Gastrocnemius medialis (tissue), 4 donors: ENCODE measurements at regions not wholly inside any gene's neighbourhood (a gene's known extent, or its start where the extent isn't known, plus 50 kb on each side); places are given as distances from the start of the nearest gene placed in this dataset.

Experiments
- POLR2A ChIP-seq, 2 donors: fragments of 450-650 bp; IDR thresholded peaks; one replicate each; pipeline ENCODE4 v1.6.1; 2017; ENCODE audit warnings: antibody characterized with exemption in 2 of 2, mild to moderate bottlenecking in 2 of 2, moderate library complexity in 2 of 2
- TF ChIP-seq, protein P1 (sequence below), 5 experiments: fragments of 450-650 bp in 3 of 5; fragments of 200-600 bp in 2 of 5; sonication (generic) in 2 of 5; IDR thresholded peaks in 4 of 5; conservative IDR thresholded peaks in 1 of 5; 1 replicate in 4 of 5; 2 replicates in 1 of 5; pipeline ENCODE4 v1.5.1; 2016 to 2019; ENCODE audit warnings: antibody characterized with exemption in 5 of 5, mild to moderate bottlenecking in 3 of 5, moderate library complexity in 3 of 5

DNA sequence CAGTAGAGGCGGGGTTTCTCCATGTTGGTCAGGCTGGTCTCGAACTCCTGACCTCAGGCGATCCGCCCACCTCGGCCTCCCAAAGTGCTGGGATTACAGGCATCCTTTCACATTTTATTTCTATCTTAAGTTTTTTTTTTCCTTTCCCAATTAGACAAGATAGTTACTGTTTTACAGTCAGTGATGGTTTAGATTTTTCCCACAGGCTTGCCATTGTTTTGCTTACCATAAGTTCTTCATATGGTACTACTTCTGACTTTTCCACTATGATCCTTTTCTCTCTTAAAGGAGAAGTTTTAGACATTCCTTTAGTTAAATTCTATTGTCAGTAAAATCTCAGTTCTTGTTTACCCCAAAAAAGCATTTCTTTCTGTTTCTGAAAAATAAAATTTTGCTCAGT lies 462.6 kb downstream of the CENPC start:
- TF ChIP-seq, protein P1, sequence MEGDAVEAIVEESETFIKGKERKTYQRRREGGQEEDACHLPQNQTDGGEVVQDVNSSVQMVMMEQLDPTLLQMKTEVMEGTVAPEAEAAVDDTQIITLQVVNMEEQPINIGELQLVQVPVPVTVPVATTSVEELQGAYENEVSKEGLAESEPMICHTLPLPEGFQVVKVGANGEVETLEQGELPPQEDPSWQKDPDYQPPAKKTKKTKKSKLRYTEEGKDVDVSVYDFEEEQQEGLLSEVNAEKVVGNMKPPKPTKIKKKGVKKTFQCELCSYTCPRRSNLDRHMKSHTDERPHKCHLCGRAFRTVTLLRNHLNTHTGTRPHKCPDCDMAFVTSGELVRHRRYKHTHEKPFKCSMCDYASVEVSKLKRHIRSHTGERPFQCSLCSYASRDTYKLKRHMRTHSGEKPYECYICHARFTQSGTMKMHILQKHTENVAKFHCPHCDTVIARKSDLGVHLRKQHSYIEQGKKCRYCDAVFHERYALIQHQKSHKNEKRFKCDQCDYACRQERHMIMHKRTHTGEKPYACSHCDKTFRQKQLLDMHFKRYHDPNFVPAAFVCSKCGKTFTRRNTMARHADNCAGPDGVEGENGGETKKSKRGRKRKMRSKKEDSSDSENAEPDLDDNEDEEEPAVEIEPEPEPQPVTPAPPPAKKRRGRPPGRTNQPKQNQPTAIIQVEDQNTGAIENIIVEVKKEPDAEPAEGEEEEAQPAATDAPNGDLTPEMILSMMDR (IDR thresholded peaks at IDR 0.05 in 4 of 5, conservative IDR thresholded peaks at IDR 0.05 in 1 of 5) = no peak
- TF ChIP-seq POLR2A (IDR thresholded peaks at IDR 0.05) = no peak
